ENCODE measurements at regions not wholly inside any gene's neighbourhood (a gene's known extent, or its start where the extent isn't known, plus 50 kb on each side); places are given as distances from the start of the nearest gene placed in this dataset.

GRCh38 chr2:219782737-219783348 is 155.4 kb downstream of the SLC4A3 start:
- TF ChIP-seq CTCF (IDR thresholded peaks at IDR 0.05; ENCODE audit: borderline replicate concordance, insufficient read depth, low read depth, low read length): no peak
- H3K4me3 ChIP-seq (ENCODE audit: low read depth, low read length): no peak overlapping the region

- no peak for TF ChIP-seq CTCF (IDR thresholded peaks at IDR 0.05; ENCODE audit: borderline replicate concordance, insufficient read depth, low read depth, low read length)
- H3K4me3 ChIP-seq (ENCODE audit: low read depth, low read length): no peak overlapping the region
Observed at GRCh38 chr2:219783359-219783975, 156.0 kb downstream of the SLC4A3 start.

- no peak for TF ChIP-seq CTCF (IDR thresholded peaks at IDR 0.05; ENCODE audit: borderline replicate concordance, insufficient read depth, low read depth, low read length)
Observed at GRCh38 chr2:219784178-219784577, 156.7 kb downstream of the SLC4A3 start.

GRCh38 chr2:219789476-219789875 is 162.0 kb downstream of the SLC4A3 start:
- no peak overlapping the region for H3K4me3 ChIP-seq (ENCODE audit: low read depth, low read length)
- TF ChIP-seq CTCF (IDR thresholded peaks at IDR 0.05; ENCODE audit: borderline replicate concordance, insufficient read depth, low read depth, low read length): no peak

More at GRCh38 chr2:219784178-219784577, 156.7 kb downstream of the SLC4A3 start:
- no peak overlapping the region for H3K4me3 ChIP-seq (ENCODE audit: low read depth, low read length)

- H3K4me3 ChIP-seq (ENCODE audit: low read depth, low read length): no peak overlapping the region
- TF ChIP-seq CTCF (IDR thresholded peaks at IDR 0.05; ENCODE audit: borderline replicate concordance, insufficient read depth, low read depth, low read length): no peak
Observed at GRCh38 chr2:219792446-219792845, 165.0 kb downstream of the SLC4A3 start.

- H3K4me3 ChIP-seq (ENCODE audit: low read depth, low read length): no peak overlapping the region
- no peak for TF ChIP-seq CTCF (IDR thresholded peaks at IDR 0.05; ENCODE audit: borderline replicate concordance, insufficient read depth, low read depth, low read length)
Observed at GRCh38 chr2:219798430-219798829, 171.0 kb downstream of the SLC4A3 start.

- no peak for TF ChIP-seq CTCF (IDR thresholded peaks at IDR 0.05; ENCODE audit: borderline replicate concordance, insufficient read depth, low read depth, low read length)
- no peak overlapping the region for H3K4me3 ChIP-seq (ENCODE audit: low read depth, low read length)
Observed at GRCh38 chr2:219803294-219803693, 175.9 kb downstream of the SLC4A3 start.

All from GM12875 (cell line).